Activated CD8-positive, alpha-beta T cell treated with anti-CD3 and anti-CD28 coated beads for 36 hours (primary cell): ENCODE measurements at regions not wholly inside any gene's neighbourhood (a gene's known extent, or its start where the extent isn't known, plus 50 kb on each side); places are given as distances from the start of the nearest gene placed in this dataset.

ENCODE experiments used
- ATAC-seq: fragments of 200-7000 bp; cut with Tn5 transposase; one replicate; pipeline ENCODE4 v1.10.0; 2021; ENCODE audit warnings: mild to moderate bottlenecking, moderate library complexity
- CTCF ChIA-PET: fragments of 350-600 bp; sonication (Branson Sonifier 250); formaldehyde crosslinking; loops from one replicate; lab custom pipeline; 2021; ENCODE audit warnings: antibody characterized with exemption; lab: Charles Lee
- POLR2A ChIA-PET: fragments of 350-600 bp; sonication (Branson Sonifier 250); formaldehyde crosslinking; loops from one replicate; lab custom pipeline; 2021; ENCODE audit warnings: antibody characterized with exemption; lab: Charles Lee
- DNase-seq: peaks from one replicate; pipeline ENCODE4 v3.0.0-alpha.2; 2020
- H3K27ac Mint-ChIP-seq: one replicate; pipeline ENCODE4 v1.8.0; 2021; ENCODE audit warnings: mild to moderate bottlenecking, mixed read lengths
- H3K27me3 Mint-ChIP-seq: one replicate; pipeline ENCODE4 v1.8.0; 2021; ENCODE audit warnings: mixed read lengths
- H3K36me3 Mint-ChIP-seq: one replicate; pipeline ENCODE4 v1.8.0; 2021; ENCODE audit warnings: low read depth, mixed read lengths
- H3K4me1 Mint-ChIP-seq: one replicate; pipeline ENCODE4 v1.8.0; 2021; ENCODE audit warnings: low read depth, mixed read lengths
- H3K4me3 Mint-ChIP-seq: one replicate; pipeline ENCODE4 v1.8.0; 2021; ENCODE audit warnings: mild to moderate bottlenecking, moderate library complexity, mixed read lengths
- H3K9me3 Mint-ChIP-seq: one replicate; pipeline ENCODE4 v1.8.0; 2021; ENCODE audit warnings: mixed read lengths
- intact Hi-C: fragments of 100-400 bp; cut with micrococcal nuclease; formaldehyde crosslinking; loops from one replicate; pipeline ENCODE4 v1.10.0; 2022
- TF ChIP-seq, protein P1 (sequence below): fragments of 200-600 bp; IDR thresholded peaks from one replicate; pipeline ENCODE4 v1.8.0; 2022; ENCODE audit warnings: antibody characterized with exemption, mild to moderate bottlenecking

DNA sequence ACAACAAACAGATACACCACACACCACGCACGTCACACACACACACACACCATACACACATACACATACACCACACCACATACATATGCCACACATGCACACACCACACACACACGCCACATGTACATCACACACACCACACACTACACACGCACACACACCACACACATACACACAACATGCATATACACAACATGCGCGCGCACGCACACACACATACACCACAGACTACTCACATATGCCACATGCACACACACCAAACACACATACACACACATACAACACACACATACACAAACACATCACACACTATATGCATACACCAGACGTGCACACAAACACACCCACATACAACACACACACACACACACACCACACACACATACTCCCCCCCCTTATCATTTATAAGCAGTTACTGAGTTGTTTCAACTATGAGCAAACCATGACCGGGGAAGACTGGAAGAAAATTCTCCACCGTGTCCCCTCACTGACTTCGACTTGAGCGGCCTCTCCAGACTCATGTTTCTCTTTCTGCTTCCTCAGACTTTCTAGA lies 126.7 kb upstream of the IQSEC1 start:
- ATAC-seq: no peak
- ChIA-PET CTCF (interaction anchor here (1.4 to 1.6 kb wide), 2 partner anchors 30 to 261 kb away, joined by 4 to 5 read pairs; no protein-coding TSS in a partner anchor), POLR2A (no interaction called here)
- H3K4me1 Mint-ChIP-seq: peaks cover 9% of the 10 kb centered on the region
- peaks cover 17% of the 10 kb centered on the region for H3K27me3 Mint-ChIP-seq
- no peak for DNase-seq
- H3K4me3 Mint-ChIP-seq: no peak overlapping the region
- TF ChIP-seq, protein P1, sequence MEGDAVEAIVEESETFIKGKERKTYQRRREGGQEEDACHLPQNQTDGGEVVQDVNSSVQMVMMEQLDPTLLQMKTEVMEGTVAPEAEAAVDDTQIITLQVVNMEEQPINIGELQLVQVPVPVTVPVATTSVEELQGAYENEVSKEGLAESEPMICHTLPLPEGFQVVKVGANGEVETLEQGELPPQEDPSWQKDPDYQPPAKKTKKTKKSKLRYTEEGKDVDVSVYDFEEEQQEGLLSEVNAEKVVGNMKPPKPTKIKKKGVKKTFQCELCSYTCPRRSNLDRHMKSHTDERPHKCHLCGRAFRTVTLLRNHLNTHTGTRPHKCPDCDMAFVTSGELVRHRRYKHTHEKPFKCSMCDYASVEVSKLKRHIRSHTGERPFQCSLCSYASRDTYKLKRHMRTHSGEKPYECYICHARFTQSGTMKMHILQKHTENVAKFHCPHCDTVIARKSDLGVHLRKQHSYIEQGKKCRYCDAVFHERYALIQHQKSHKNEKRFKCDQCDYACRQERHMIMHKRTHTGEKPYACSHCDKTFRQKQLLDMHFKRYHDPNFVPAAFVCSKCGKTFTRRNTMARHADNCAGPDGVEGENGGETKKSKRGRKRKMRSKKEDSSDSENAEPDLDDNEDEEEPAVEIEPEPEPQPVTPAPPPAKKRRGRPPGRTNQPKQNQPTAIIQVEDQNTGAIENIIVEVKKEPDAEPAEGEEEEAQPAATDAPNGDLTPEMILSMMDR: no peak
- no peaks in the 10 kb centered on the region for H3K9me3 Mint-ChIP-seq
- no peak overlapping the region for H3K27ac Mint-ChIP-seq
- intact Hi-C loops: no loop called here
- no peaks in the 10 kb centered on the region for H3K36me3 Mint-ChIP-seq

DNA sequence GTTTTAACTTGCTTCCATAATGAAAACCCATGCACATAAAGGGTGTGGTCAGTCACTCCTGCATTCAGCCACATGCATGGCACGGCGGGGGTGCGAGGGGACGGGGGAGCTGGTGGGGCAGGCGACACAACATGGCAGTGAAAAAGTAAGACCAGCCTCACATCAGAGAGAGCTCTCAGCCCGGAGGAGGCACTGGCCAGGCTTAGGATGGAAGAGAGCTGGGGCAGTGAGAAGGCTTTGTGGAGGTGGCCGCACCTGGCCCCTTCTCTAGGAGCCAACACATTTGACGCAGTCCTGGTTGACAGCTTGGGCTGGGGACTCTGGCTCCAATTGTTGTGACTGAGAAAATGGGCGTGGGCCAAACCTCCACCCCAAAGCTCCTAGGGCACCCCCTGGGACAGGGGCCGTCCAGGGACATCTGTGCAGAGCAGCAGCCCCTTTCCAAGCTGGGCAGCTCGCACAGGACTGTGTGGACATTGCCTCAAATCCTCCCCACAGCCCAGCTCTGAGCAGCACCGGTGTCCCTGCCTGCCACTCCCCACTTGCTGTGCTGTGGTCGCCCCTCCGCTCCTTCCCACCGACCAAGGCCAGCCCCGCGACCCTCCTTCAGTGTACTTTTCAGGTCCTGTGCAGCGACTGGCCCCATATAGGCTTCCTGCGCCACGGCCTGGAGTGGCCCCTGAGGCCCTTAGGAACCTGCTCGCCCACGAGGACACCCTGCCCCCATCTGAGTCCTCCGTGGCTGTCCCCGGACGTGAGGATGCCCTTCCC lies 126.0 kb upstream of the IQSEC1 start:
- TF ChIP-seq, protein P1: no peak
- DNase-seq (no peak), ATAC-seq (no peak)
- intact Hi-C loops: no loop called here
- ChIA-PET POLR2A (no interaction called here), CTCF (interaction anchor here (1.2 to 1.3 kb wide), 2 partner anchors 107 to 254 kb away, joined by 3 read pairs; no protein-coding TSS in a partner anchor)
- H3K27ac Mint-ChIP-seq: no peak overlapping the region
- peaks cover 7% of the 10 kb centered on the region for H3K4me1 Mint-ChIP-seq
- H3K4me3 Mint-ChIP-seq: no peak overlapping the region
- no peaks in the 10 kb centered on the region for H3K9me3 Mint-ChIP-seq
- H3K27me3 Mint-ChIP-seq: peaks cover 14% of the 10 kb centered on the region
- no peaks in the 10 kb centered on the region for H3K36me3 Mint-ChIP-seq

DNA sequence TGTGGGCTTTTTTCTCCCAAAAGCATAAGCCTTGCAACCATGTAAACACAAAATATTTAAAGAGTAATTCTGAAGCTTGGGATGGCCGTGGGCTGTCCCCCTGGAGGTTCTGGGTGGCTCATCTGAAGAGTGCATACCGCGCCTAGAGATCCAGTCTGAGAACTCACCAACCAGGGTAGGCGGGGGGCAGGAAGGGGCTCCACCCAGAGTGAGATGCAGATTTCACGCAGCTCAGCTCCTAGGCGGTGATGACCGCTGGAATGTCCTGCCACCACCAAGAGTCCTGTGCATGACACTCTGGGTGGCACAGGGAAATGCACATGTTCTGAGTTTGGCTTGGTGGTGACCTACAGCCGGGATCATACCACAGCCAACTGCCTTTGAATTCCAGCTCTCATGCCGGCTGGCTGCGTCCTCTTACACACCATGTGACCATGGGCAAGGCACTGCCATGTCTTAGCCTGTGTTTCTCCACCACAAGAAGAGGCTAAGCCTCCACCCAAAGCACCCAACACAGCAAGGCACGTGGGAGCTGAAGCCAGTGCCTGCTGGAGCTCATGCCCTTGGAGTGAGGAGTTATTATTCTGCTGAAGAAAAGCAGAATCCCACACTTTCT lies 125.1 kb upstream of the IQSEC1 start:
- Mint-ChIP-seq H3K27me3 (peaks cover 12% of the 10 kb centered on the region), H3K36me3 (no peaks in the 10 kb centered on the region), H3K27ac (no peak overlapping the region), H3K4me3 (no peak overlapping the region), H3K4me1 (peaks cover 7% of the 10 kb centered on the region), H3K9me3 (no peaks in the 10 kb centered on the region)
- ATAC-seq (no peak), DNase-seq (no peak)
- intact Hi-C loops: no loop called here
- TF ChIP-seq, protein P1: no peak
- ChIA-PET POLR2A (no interaction called here), CTCF (interaction anchor here (1.1 to 1.3 kb wide), 3 partner anchors 20 to 255 kb away, joined by 3 read pairs; no protein-coding TSS in a partner anchor)

DNA sequence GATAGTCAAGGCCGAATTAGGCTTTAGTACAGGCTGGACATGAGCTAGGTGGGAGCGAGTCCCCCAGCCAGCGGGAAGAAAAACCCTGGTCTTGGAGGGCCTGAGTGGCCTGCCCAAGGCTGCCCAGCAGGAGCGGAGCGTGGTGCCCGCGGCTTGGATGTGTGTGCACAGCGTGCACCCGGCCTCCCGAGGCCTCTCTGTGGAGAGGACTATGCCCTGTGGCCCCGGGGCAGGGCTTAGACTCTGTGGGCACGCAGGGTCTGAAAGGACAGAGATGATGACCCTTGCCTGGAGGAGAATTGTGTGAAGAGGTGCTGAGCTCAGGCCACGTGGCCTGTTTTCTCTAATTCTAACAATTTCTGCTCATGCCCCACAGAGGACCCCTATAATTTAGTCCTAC lies 124.6 kb upstream of the IQSEC1 start:
- ATAC-seq (no peak), DNase-seq (no peak)
- Mint-ChIP-seq H3K36me3 (no peaks in the 10 kb centered on the region), H3K4me3 (no peak overlapping the region), H3K4me1 (peaks cover 7% of the 10 kb centered on the region), H3K9me3 (no peaks in the 10 kb centered on the region), H3K27ac (no peak overlapping the region), H3K27me3 (peaks cover 12% of the 10 kb centered on the region)
- CTCF ChIA-PET: interaction anchor here (1.1 to 1.3 kb wide), 2 partner anchors 21 to 255 kb away, joined by 3 read pairs; no protein-coding TSS in a partner anchor
- POLR2A ChIA-PET: no interaction called here
- TF ChIP-seq, protein P1: no peak
- intact Hi-C loops: no loop called here

DNA sequence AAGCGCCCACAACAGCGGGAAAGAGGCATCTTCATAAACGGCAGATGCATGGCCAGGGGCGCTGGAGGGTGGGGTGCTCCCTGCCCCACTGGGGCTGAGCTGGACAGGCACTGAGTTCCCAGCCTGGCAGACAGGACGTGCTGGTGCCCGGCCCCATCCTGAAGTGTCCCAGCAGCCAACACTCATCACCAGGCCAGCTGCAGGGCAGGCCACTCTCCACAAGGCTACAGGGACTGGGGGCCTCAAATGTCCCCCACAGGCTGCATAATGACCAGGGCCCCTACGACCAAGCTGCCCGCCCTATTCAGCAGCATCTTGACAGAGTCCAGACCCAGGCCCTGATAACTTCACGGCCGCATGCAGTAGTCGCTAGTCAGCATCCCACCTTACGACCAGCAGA lies 124.1 kb upstream of the IQSEC1 start:
- intact Hi-C loops: no loop called here
- no peak for ATAC-seq
- Mint-ChIP-seq H3K27ac (no peak overlapping the region), H3K4me3 (no peak overlapping the region), H3K4me1 (peaks cover 7% of the 10 kb centered on the region), H3K9me3 (no peaks in the 10 kb centered on the region), H3K36me3 (no peaks in the 10 kb centered on the region), H3K27me3 (peaks cover 8% of the 10 kb centered on the region)
- DNase-seq: no peak
- TF ChIP-seq, protein P1: no peak
- ChIA-PET CTCF (interaction anchor here (1.1 kb wide), 1 partner anchor 21 kb away, joined by 3 read pairs; no protein-coding TSS in a partner anchor), POLR2A (no interaction called here)
